Esophagus mucosa (tissue), 1 donor: ENCODE measurements at regions not wholly inside any gene's neighbourhood (a gene's known extent, or its start where the extent isn't known, plus 50 kb on each side); places are given as distances from the start of the nearest gene placed in this dataset.

Experiments used
- ATAC-seq: fragments of 200-7000 bp; cut with Tn5 transposase; one replicate; pipeline ENCODE4 v1.9.1; 2020
- donor health status: DM: yes; HTN: yes; CAD: no.

DNA sequence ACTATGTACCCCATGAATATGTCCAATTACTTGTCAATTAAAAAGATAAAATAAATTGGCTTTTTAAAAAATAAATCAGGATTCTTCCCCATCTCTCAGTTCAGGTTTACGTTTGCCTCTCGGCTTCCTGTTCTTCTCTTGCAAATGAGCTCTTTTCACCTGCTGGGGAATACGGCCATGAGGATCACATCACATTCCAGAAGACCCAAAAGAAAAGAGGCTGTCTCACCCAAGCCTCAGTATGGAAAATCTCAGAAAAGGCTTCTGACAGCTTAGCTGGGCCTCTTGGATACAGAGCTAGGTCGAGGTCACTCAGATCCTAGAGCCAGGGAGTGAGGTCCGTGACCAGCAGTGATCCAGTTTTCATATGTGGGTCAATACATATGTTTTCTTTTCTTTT, 171.2 kb upstream of the SDK2 start:
- ATAC-seq = no peak

DNA sequence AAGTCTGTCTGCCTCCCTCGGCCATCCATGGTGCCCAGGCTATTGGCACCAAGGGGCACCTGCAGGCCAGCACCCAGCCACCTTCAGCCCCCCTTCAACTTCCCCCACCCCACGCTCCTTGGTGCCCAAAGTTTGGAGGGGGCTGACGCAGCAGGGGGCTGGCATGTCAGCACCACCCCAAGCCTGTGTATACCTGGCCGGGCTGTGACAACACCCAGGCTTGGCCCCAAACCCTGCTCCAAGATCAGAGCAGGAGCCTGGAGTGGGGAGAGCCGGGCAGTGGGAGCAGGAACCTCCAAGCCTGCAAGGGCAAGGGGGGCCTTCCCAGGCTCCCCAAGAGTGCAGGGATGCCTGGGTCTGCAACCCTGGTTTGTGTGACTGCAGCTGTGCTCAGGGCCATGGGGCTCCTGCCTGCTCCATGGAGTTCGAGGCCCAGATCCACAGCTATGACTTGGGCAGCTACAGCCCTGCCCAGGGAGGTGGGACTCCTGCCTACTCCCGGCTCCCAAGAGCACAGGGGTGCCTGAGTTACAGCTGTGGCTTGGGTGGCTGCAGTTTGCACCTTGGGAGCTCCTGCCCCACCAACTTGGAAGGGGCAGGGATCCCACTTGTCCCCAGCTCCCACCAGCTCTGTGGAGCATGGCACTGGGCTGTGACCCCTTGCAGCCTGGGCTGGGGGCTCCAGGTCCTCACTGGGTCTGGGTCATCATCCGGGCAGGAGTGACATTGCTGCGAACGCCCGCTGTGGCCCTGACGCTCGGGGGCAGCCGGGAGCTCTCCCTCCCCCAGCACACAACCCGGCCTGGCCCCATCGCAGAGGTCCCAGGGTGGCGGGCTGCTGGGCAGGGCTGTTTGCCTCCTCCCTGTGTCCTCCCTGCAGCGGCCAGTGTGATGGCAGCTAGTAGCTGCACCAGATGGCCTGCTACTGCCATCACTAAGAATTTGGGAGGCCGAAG, 175.5 kb upstream of the SDK2 start:
- ATAC-seq = no peak

DNA sequence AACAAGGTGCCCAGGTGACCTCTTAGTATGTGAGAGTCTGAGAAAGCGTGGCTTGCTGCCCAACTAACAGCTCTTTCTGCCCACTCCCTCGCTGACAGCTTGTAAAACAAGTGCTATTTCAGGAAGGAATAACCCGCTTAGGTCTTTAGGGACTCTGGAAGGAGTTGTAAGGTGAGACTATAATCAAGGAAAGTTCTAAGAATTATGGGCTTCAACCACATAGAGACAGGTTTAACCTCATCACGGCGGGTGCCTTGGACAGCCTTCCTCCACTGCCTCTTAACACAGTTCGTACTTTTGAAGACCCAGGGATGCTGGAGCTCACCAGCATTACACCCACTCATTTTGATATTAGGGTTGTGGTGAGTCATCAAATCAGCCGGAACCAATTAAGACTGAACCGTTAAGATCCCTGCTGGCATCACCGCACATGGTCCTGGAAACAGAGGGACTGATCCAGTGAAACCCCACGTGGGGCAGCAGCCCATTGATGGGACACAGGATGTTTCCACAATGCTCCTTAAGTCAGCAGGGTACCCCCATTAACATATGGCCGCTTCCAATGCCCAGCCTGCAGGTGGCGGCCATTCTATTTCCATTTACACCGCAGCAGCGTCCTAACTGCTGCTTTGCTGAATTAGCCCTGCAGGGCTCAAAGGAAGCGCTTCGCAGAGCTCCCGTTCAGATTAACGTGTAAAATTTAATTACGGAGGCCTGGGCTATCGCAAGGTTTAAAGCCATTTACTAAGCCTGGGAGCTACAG, 176.6 kb upstream of the SDK2 start:
- peak; percentile 33 for ATAC-seq

DNA sequence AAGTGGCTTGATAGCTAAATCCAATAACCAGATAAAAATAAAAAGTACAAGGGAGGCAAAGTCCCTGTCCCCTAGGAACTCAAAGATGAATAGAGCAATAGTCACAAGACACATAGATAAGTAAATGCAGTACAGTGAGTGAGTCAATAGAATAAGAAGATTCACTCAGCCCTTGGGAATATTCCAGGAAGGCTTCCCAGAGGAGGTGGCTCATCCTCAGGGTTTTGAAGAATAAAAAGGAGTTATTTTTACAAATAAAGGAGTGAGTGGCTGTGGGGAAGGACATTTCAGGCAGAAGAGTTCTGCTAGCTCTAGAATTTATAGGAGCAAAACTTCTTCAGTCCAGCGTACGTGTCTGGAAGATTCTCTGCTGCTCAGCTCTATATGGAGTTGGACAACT, 177.4 kb upstream of the SDK2 start:
- no peak for ATAC-seq

DNA sequence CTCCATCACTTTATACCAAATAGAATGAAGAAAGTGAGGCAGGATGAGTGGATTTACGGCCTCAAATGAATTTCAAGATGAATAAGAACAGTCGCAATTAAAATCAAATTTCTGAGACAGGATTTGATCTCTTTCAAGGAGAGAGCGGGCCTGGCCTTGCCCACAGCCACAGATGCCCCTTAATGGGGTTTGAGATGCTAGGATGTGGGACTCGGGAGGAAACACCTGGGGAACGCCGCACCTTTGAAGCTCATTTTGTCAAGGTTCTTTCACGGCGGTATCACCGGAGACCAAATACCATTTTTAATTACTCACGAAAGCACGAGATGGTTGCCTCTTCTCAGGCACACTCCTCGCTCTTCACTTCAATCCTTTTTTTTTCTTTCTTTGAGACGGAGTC, 178.1 kb upstream of the SDK2 start:
- ATAC-seq = no peak

DNA sequence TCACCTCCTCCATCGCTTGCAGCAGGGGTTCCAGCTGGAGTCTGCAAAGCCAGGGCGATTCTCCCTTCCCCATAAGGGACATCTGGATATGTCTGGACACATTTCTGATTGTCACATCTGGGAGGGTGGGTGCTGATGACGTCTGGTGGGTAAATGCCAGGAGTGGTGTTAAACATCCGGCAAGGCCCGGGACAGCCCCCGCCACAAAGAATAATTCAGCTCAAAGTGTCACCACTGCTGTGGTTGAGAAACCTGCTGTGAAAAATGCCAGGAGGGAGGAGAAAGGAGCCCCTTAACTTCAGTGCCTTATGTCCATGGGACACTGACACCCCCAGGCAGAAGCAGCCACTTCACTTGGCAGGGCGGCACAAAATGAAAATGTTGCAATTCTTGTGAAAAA, 179.4 kb upstream of the SDK2 start:
- no peak for ATAC-seq

DNA sequence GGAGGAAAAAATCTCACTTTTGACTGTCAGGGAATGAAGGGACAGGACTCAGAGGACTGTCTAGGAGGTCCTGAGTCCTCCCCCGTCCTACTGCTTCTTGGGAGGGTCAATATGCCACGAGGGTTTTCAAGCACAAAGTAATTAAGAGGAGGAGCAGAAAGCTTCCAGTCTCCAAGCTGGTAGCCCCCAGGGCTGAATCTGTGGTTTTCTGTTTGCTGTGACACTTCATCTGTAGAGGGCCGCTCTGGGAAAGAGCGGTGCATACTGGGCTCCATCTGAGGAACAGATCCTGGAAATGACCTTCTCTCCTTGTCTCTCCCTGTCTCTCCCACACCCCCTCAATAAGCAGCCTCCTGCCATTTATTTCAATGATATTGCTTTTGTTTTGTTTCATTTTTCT, 180.1 kb upstream of the SDK2 start:
- ATAC-seq = no peak

DNA sequence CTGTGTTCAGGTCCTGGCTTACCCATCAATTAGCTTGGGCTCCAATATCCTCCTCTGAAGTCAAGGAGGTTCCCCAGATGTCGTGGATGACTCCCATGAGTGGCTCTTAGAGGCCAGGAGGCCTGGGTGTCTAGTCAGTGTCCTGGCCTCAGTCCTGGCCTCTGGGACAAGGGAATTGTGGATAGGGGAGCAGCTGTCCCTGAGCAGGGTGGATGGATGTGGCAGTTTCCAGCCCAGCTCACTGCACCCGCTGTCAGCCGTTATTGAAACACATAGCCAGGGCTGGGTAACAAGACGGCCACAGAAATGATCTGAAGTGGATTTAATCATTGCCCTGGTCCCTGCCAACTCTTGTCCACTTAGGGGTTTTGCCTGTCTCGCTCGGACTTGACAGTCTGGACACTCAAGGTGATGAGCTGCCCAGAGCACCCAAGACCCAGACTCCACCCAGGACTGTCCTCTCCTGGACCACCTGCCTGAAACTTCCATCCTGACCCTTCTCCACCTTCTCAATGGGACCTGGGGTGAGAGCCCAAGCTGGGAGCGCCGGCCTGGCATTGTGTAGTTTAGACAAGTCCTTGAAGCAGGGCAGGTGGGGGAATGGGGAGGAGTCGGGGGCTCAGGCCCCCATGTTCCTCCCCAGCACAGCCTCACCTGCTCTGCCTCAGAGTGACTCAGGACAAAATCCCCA, 182.1 kb upstream of the SDK2 start:
- no peak for ATAC-seq

DNA sequence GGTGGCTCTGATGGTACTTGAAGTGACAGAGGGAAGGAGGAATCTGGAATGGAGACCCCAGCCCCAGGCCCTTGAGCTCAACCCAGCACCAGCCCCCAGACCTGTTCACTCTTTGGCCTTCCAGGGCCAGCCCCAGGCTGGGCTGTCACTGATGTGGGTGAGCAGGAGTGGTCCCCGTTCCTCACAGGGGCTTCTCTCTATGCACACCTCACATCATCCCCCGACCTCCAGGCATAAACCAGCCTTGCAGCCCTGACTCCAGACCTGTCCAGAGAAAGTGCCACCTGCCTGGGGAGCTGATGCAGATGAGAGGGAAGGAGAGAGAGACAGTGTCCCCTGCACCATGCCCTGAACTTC, 182.6 kb upstream of the SDK2 start:
- no peak for ATAC-seq

DNA sequence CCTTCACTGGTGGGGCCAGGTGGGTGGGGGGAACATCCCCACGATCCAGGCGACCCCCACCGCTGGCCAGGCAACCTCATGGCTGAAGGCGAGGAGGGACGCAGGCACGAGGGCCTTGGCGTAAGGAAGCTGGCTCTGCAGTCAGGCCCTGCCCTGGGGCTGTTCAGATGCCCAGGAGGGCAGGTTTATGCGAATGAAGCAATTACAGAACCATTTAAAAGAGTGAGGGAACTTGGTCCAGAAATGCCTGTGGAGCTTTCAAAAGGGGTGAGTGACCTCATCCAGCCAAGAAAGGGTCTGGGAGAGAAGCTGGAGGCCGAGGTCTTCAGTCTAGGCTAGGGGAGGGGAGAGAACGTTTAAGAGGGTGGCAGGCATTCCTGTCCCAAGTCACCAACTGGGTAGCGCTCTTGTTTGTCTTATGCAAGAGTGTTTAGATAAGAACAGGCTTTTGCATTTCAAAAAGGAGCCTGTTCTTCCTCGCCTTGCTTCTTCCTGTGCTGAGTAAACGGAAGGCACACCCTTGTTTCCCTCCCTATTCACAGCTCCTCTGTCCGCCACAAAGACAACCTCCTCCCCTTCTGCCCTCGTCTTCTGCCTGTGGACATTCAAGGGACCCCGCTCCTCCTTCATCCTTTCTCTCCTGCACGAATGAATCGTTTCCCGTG, 183.5 kb upstream of the SDK2 start:
- ATAC-seq = peak; percentile 51

DNA sequence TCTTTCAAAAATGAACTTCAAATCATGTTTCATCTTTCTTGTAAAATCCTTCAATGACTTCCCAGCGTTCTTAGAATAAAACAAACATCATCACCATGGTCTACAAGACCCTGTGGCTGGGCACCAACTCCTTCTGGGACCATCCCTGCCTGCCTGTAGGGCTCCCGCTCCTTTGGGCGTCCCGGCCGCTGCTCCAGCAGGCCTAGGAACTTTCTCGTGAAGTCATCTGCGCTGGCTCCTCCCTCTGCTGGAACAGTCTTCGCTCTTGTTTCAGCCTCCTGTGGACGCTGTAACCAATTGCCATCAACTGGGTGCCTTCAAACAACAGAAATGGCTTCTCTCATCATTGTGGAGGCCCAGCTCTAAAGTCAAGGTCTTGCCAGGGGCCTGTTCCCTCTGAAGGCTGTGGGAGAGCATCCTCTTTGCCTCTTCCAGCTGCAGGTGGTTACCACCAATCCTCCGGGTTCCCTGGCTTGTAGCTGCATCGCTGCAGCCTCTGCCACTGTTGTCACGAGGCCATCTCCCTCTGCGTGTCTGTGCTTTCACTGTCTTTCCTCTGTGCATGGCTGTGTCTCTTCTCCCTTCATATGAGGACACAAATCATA, 185.5 kb upstream of the SDK2 start:
- ATAC-seq = no peak

DNA sequence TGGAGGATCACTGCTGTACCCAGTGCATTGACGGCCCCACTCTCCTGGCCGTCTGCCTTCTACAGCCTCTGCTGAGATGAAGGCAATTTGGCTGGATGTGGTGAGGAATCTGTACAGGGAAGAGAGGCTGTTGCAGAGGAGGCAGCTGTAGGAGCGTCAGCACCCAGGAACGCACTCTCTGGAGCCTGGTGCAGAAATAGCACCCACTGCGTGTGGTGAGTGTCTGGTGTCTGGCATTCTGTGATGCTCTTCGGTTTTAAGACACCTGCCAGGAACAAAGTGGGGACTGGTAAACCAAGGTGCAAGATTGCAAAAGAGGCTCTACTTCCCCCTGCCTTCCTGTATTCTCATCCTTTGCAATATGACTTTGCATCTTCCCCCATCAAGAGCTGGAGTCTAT, 187.5 kb upstream of the SDK2 start:
- no peak for ATAC-seq

DNA sequence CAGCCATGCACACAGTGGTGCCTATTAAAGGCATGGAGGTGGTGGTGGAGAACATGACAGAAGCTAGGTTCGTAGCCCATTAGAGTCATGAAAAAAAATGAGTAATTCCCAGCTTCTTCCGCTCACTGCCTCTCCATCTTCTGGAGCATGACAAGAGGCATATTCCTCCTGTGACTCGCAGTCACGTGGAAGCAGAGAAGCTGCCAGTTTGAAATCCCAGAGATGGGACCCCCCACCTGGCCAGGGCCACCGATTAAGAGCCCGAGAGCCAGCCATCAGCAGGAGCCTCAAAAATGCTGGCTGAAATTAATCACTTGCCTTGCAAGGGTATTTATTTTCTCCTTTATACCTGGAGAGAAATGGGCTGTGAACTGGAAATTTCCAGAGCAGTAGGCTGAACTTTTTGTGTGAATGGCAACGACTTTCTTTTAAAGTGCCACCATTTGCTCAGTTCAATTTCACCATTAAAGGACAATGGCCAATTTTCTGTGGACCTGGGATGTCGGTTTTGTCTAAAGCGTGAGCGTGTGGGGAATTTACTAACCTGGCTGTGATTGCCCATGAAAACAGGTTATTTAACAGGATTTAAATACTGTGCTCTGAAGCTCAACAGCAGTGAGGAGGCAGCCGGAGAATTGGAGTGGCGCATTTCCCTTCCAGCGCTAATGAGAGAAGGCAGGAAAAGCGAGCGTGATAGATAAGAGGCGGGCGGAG, 189.7 kb upstream of the SDK2 start:
- ATAC-seq = no peak

DNA sequence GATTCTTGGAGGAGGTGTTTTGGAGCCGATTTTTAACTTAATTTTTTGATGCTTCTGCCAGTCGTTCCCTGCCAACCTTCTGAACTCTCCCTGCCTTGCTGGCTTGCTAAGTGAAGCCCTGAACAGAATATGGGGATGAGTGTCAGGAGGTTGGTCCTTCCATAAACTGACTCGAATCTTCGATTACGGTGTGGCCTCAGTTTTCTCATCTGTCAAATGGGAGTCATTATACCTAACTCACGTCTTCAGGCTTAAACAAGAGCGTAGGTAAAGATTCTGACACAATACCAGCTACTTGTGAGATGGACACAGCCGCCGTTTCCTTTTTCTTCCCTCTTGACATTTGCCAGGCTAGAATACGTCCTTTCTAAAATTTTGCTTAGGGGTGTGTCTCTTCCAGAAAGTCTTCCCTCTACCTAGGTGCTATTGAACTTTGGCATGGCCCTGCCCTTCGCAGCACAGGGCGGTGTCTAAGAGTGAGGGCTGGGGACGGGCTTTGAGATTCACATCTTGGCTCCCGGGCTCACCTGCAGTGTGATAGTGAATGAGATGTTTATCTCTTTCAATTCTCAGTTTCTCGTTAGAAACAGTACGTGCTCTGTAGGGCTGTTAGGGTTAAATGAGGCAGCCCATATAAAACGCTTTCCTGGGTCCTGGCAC, 190.6 kb upstream of the SDK2 start:
- no peak for ATAC-seq

DNA sequence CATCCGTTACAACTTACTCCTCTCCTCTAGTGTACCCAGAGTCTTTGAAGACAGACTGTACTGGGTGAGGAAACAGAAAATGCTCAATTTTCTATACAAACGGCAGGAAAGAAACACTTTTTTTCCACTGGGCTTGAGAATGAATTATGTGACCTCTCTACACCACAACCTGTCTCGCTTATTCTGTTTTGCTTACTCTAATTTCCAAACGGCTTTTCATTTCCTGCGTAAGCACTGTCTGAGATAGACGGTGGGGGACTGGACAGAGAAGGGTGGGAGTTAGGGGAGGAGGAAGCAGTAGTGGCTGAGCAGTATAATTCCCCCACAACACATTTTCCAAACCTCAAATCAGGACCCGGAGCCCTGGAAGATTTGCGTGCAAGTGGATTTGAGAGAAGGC, 191.4 kb upstream of the SDK2 start:
- ATAC-seq = no peak

DNA sequence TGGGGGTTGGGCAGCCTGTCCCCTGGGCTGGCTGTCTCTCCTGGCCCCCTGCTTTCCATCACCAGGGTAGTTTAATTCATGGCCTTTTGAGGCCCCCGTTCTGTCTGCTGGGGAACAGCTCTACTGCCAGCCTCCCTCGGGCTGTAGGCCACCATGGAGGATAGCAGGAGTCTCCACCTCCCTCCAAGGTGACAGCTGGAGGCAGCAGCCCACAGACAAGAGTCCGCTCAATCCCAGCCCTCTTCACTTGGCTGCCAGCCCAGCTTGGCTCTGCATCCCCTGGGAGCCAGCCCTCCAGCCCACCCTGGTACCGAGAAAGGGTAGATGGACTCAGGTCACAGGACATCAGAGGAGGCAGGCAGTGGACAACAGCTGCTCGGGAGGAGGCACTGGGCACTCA, 194.6 kb upstream of the SDK2 start:
- ATAC-seq = no peak

DNA sequence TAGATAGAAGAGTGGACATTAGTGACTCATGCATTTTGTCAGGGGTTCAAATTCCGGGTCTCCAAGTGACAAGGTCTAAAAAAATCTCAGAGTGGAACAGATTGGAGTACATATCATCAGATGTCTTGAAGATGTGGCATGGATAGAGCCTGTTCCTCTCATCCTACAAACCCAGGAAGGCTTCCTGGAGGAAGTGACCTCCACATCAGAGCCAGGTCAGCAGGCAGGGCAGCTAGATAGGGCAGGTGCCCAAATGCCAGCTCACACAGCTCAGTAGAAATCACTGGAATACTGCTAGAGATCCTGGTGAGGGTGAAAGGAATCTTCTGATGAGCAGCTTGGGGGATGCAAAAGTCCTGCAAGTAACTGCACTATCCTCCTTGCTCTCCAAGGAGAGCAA, 196.6 kb upstream of the SDK2 start:
- ATAC-seq = no peak

DNA sequence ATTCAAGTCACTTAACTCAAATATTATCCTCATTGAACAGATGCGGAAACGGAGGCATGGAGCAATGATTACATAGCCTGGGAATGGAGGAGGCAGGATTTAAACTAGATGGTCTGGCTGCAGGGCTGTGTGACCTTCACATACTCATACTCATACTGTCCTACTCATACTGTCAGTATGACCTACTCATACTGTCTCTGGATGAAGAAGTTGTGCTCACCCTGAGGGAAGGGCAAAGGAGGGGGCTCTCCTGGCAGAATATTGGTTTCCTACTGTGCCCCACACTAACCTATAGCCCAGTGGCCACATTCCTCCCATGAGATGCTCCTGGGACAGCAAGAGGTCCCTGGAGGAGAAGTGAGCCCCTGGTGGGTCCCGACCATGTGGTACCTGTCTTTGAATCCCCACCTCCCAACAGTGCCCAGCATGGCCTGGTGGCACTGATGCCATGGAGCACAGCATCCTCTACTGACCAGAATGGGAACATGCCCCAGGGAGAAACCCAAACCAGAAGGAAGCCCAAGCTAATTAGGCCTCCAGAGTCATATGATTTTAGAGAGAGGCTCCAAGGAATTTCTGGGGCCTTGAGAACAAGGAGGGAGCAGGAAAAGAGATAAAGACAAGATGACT, 197.3 kb upstream of the SDK2 start:
- ATAC-seq = peak; percentile 50

DNA sequence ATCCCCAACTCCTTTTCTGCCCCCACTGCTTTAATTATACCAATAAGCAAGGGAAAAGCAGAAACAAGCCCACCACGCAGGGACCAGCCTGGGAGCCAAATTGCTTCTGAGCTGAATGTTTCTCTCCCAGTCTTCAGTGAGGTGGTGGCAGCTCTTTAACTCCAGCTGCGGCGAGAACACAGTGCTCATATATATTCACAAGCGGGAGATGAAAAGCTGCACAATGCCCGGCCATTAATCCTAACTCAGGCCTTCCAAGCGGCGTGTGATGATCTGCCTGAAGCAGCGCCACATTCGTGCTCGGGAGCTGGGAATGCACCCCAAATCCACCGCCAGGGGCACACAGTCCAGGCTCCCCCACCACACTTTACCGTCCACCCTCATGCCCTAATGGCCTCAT, 203.7 kb upstream of the SDK2 start:
- no peak for ATAC-seq

DNA sequence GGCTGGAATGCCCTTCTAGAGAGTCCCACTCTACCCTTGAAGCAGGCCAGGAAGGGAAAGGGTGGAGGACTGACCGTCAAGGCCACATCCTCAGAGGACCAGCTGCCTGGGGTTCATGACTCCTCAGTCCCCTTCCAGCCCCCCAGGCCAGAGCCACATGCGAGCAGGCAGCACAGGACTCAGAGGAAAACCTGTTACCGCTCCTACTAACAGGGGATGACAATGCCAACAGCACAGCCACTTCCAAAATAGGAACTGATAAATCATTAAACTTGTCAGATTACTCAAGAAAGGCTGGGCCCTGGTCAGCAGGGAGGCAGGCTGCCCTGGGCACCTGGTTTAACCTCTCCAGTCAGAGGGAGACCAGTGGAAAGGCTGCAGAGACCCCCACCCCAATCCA, 206.2 kb upstream of the SDK2 start:
- ATAC-seq = no peak

DNA sequence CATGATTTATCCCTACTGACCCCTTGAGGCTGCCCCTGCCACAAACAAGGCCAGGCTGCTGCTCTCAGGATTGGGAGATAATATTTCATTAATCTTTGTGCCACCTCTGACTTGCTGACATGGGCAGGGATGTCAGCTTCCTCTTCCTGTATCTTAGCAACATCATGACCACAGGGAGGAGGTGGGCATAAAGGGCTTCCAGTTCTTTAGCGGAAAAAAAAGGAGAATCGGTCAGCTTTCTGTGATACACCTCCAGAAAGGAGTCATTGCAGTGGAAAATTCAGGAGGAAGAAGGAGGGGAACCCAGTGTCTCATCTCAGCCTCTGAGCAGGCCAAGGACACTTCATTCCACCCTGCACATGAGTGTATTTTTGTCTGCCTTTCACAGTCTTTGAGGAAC, 206.8 kb upstream of the SDK2 start:
- no peak for ATAC-seq
